ENCODE measurements at regions not wholly inside any gene's neighbourhood (a gene's known extent, or its start where the extent isn't known, plus 50 kb on each side); places are given as distances from the start of the nearest gene placed in this dataset.

DNA sequence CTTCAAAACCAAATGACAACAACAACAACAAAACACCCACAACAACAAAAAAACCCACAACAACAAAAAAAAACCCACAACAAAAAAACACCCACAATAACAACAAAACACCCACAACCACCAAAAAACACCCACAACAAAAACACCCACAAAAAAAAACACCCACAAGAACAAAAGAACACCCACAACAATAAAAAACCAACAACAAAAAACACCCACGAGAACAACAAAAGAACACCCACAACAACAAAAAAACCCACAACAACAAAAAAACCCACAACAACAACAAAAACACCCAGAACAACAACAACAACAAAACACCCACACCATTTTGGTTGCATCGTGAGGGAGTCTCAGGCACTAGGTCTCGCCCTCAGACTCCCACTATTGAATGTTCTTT, 117.8 kb downstream of the C16orf95 start:
- no peak for TF ChIP-seq CTCF (conservative IDR thresholded peaks at IDR 0.05 in 1 of 2, IDR thresholded peaks at IDR 0.05 in 1 of 2; ENCODE audit: low read depth in 1 of 2, low read length in 2 of 2)
- no peak for TF ChIP-seq EZH2 (IDR thresholded peaks at IDR 0.05; ENCODE audit: low read length, missing control alignments)
